Astrocyte (in vitro differentiated cells and primary cell): ENCODE measurements at regions not wholly inside any gene's neighbourhood (a gene's known extent, or its start where the extent isn't known, plus 50 kb on each side); places are given as distances from the start of the nearest gene placed in this dataset.

Experiments
- DNase-seq: peaks from one replicate; pipeline ENCODE4 v3.0.0-alpha.2; 2010; ENCODE audit warnings: low read depth
- FAIRE-seq: peaks from 2 replicates; lab custom pipeline; 2011; peaks lifted over from hg19 to GRCh38; lab: Jason Lieb, UNC
- H2AFZ ChIP-seq: 2 replicates; pipeline ENCODE4 v1.6.0; 2012; ENCODE audit warnings: low read depth, low read length, inconsistent platforms
- H3K27ac ChIP-seq: 2 replicates; pipeline ENCODE4 v1.5.1; 2011; ENCODE audit warnings: low read depth, low read length, inconsistent platforms
- H3K27me3 ChIP-seq: 2 replicates; pipeline ENCODE4 v1.6.0; 2011; ENCODE audit warnings: low read length, inconsistent platforms; ENCODE audit not compliant: insufficient read depth
- H3K36me3 ChIP-seq: 2 replicates; pipeline ENCODE4 v1.5.1; 2011; ENCODE audit warnings: low read length, inconsistent platforms; ENCODE audit not compliant: insufficient read depth
- H3K4me1 ChIP-seq: 2 replicates; pipeline ENCODE4 v1.5.1; 2011; ENCODE audit warnings: low read length, inconsistent platforms; ENCODE audit not compliant: insufficient read depth
- H3K4me2 ChIP-seq: 2 replicates; pipeline ENCODE4 v1.6.0; 2012; ENCODE audit warnings: low read length, inconsistent platforms
- H3K4me3 ChIP-seq: 2 replicates; pipeline ENCODE4 v1.5.1; 2011; ENCODE audit warnings: low read depth, mild to moderate bottlenecking, low read length, inconsistent platforms; ENCODE audit not compliant: insufficient read depth
- H3K79me2 ChIP-seq: 2 replicates; pipeline ENCODE4 v1.6.0; 2012; ENCODE audit warnings: mild to moderate bottlenecking, low read length, inconsistent platforms; ENCODE audit not compliant: insufficient read depth
- H3K9ac ChIP-seq: 2 replicates; pipeline ENCODE4 v1.6.0; 2012; ENCODE audit warnings: mild to moderate bottlenecking, low read length, inconsistent platforms
- H3K9me3 ChIP-seq: 2 replicates; pipeline ENCODE4 v1.5.1; 2012; ENCODE audit warnings: low read depth, mild to moderate bottlenecking, low read length, inconsistent platforms; ENCODE audit not compliant: insufficient read depth
- H4K20me1 ChIP-seq: 2 replicates; pipeline ENCODE4 v1.6.0; 2012; ENCODE audit warnings: low read length, inconsistent platforms; ENCODE audit not compliant: insufficient read depth
- H3K27ac Mint-ChIP-seq: one replicate; pipeline ENCODE4 v1.8.0; 2021; ENCODE audit warnings: mild to moderate bottlenecking, mixed read lengths; ENCODE audit not compliant: unreplicated experiment
- H3K27me3 Mint-ChIP-seq: one replicate; pipeline ENCODE4 v1.8.0; 2021; ENCODE audit warnings: low read depth, mixed read lengths; ENCODE audit not compliant: unreplicated experiment
- H3K36me3 Mint-ChIP-seq: one replicate; pipeline ENCODE4 v1.8.0; 2021; ENCODE audit warnings: low read depth, mixed read lengths; ENCODE audit not compliant: unreplicated experiment
- H3K4me1 Mint-ChIP-seq: one replicate; pipeline ENCODE4 v1.8.0; 2021; ENCODE audit warnings: low read depth, mixed read lengths; ENCODE audit not compliant: unreplicated experiment
- H3K4me3 Mint-ChIP-seq: one replicate; pipeline ENCODE4 v1.8.0; 2021; ENCODE audit warnings: mild to moderate bottlenecking, moderate library complexity, mixed read lengths; ENCODE audit not compliant: unreplicated experiment
- H3K9me3 Mint-ChIP-seq: one replicate; pipeline ENCODE4 v1.8.0; 2021; ENCODE audit warnings: mild to moderate bottlenecking, mixed read lengths; ENCODE audit not compliant: unreplicated experiment
- CTCF ChIP-seq: IDR thresholded peaks from 2 replicates; pipeline ENCODE4 v1.5.1; 2011; ENCODE audit warnings: low read depth, mild to moderate bottlenecking, inconsistent platforms, low read length, moderate library complexity; ENCODE audit not compliant: insufficient read depth
- EZH2 ChIP-seq: IDR thresholded peaks from 2 replicates; pipeline ENCODE4 v1.6.1; 2012; ENCODE audit warnings: mild to moderate bottlenecking, low read length, inconsistent platforms; ENCODE audit not compliant: insufficient read depth

- H3K4me3 Mint-ChIP-seq = no peak overlapping the region
- Histone ChIP-seq H3K36me3 (no peaks in the 10 kb centered on the region), H3K4me1 (no peaks in the 10 kb centered on the region)
Measured at GRCh38 chr10:78533776-78534175, 500.1 kb downstream of the RPS24 start.

DNA sequence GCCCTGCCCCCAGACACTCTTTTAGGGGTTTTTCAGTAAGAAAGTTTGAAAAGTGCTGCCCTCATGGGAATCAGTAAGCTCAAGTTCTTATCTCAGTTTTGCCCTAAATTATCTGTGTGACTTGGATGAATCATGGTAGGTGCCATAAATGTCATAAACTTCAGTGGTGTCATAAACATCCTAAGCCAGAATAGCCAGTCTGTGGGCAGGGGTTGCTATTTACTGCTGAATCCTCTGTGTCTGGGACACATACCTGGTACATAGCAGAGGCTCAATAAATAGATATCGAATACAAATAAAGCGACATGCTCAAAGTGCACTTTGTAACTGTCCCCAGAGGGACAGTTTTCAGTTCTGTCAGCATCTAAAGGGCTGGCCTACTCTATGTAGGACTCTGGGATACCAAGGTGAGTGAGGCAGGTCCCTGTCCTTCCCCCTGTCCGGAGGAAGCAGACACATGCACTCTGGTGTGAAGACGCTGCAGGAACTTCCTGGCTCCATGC is 502.1 kb downstream of the RPS24 start:
- Histone ChIP-seq H3K79me2 (no peaks in the 10 kb centered on the region), H3K9ac (no peak overlapping the region), H3K4me1 (peaks cover 2% of the 10 kb centered on the region), H3K36me3 (no peaks in the 10 kb centered on the region), H3K27me3 (peaks cover 5% of the 10 kb centered on the region), H2AFZ (no peak overlapping the region), H3K4me3 (no peak overlapping the region), H4K20me1 (no peaks in the 10 kb centered on the region), H3K9me3 (no peaks in the 10 kb centered on the region), H3K27ac (no peak overlapping the region), H3K4me2 (no peak overlapping the region)
- no peak for FAIRE-seq
- Mint-ChIP-seq H3K27me3 (peaks cover 49% of the 10 kb centered on the region), H3K4me3 (no peak overlapping the region), H3K9me3 (peaks cover 4% of the 10 kb centered on the region), H3K4me1 (peaks cover 2% of the 10 kb centered on the region), H3K36me3 (no peaks in the 10 kb centered on the region), H3K27ac (no peak overlapping the region)
- TF ChIP-seq EZH2 (no peak), CTCF (no peak)
- DNase-seq = no peak

More at GRCh38 chr10:78533776-78534175, 500.1 kb downstream of the RPS24 start:
- H3K79me2 ChIP-seq = no peaks in the 10 kb centered on the region
- H3K4me2 ChIP-seq = no peak overlapping the region
- no peak overlapping the region for H3K4me3 ChIP-seq
- no peak overlapping the region for H3K27ac ChIP-seq
- DNase-seq = no peak
- TF ChIP-seq CTCF (no peak), EZH2 (no peak)
- H3K9me3 ChIP-seq = no peaks in the 10 kb centered on the region
- no peaks in the 10 kb centered on the region for H4K20me1 ChIP-seq
- no peak overlapping the region for H3K9ac ChIP-seq
- Mint-ChIP-seq H3K27me3 (peaks cover 46% of the 10 kb centered on the region), H3K9me3 (peaks cover 4% of the 10 kb centered on the region), H3K4me1 (no peaks in the 10 kb centered on the region), H3K27ac (no peak overlapping the region), H3K36me3 (no peaks in the 10 kb centered on the region)
- peaks cover 2% of the 10 kb centered on the region for H3K27me3 ChIP-seq
- no peak for FAIRE-seq
- no peak overlapping the region for H2AFZ ChIP-seq

DNA sequence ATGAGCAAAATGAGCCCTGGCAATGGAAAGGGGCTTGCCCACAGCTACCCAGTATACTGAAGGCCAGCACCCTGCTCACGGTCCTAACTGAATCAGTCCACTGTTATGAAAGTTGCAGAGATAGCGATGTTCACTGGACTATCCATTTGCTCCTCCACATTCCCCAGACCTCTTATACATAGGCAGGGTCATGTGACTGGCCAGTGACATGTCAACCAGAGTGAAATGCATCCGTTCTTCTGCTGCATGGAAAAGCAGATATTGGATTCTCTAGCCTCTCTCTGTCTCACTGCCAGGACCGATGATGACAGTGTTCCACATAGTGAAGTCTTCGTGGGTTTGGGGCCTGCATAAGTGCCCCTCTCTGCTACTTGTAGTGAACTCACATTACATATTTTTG is 503.4 kb downstream of the RPS24 start:
- Histone ChIP-seq H3K9me3 (no peaks in the 10 kb centered on the region), H3K79me2 (no peaks in the 10 kb centered on the region), H3K27me3 (peaks cover 2% of the 10 kb centered on the region), H2AFZ (no peak overlapping the region), H4K20me1 (no peaks in the 10 kb centered on the region), H3K27ac (no peak overlapping the region), H3K4me2 (no peak overlapping the region), H3K4me3 (no peak overlapping the region), H3K9ac (no peak overlapping the region), H3K4me1 (peaks cover 14% of the 10 kb centered on the region), H3K36me3 (no peaks in the 10 kb centered on the region)
- peaks cover 50% of the 10 kb centered on the region for H3K27me3 Mint-ChIP-seq
- no peak overlapping the region for H3K27ac Mint-ChIP-seq
- H3K36me3 Mint-ChIP-seq = no peaks in the 10 kb centered on the region
- no peak for FAIRE-seq
- DNase-seq = no peak
- TF ChIP-seq EZH2 (no peak), CTCF (no peak)
- no peak overlapping the region for H3K4me3 Mint-ChIP-seq
- no peaks in the 10 kb centered on the region for H3K9me3 Mint-ChIP-seq
- H3K4me1 Mint-ChIP-seq = peaks cover 2% of the 10 kb centered on the region
